Activated CD4-positive, alpha-beta memory T cell treated with anti-CD3 and anti-CD28 coated beads for 36 hours (primary cell): ENCODE measurements at regions not wholly inside any gene's neighbourhood (a gene's known extent, or its start where the extent isn't known, plus 50 kb on each side); places are given as distances from the start of the nearest gene placed in this dataset.

Source experiments
- CTCF ChIA-PET: fragments of 350-600 bp; sonication (Branson Sonifier 250); formaldehyde crosslinking; loops from one replicate; lab custom pipeline; 2021; ENCODE audit warnings: antibody characterized with exemption, inconsistent platforms; lab: Charles Lee
- POLR2A ChIA-PET: fragments of 350-600 bp; sonication (Branson Sonifier 250); formaldehyde crosslinking; loops from one replicate; lab custom pipeline; 2021; ENCODE audit warnings: antibody characterized with exemption; lab: Charles Lee
- DNase-seq: peaks from one replicate; pipeline ENCODE4 v3.0.0-alpha.2; 2020
- H3K27ac Mint-ChIP-seq: one replicate; pipeline ENCODE4 v1.8.0; 2021; ENCODE audit warnings: mixed read lengths
- H3K27me3 Mint-ChIP-seq: one replicate; pipeline ENCODE4 v1.8.0; 2021; ENCODE audit warnings: mixed read lengths
- H3K36me3 Mint-ChIP-seq: one replicate; pipeline ENCODE4 v1.8.0; 2021; ENCODE audit warnings: mixed read lengths
- H3K4me1 Mint-ChIP-seq: one replicate; pipeline ENCODE4 v1.8.0; 2021; ENCODE audit warnings: low read depth, mixed read lengths
- H3K4me3 Mint-ChIP-seq: one replicate; pipeline ENCODE4 v1.8.0; 2021; ENCODE audit warnings: mild to moderate bottlenecking, mixed read lengths
- H3K9me3 Mint-ChIP-seq: one replicate; pipeline ENCODE4 v1.8.0; 2021; ENCODE audit warnings: mixed read lengths
- intact Hi-C: fragments of 100-400 bp; cut with micrococcal nuclease; formaldehyde crosslinking; loops from one replicate; pipeline ENCODE4 v1.15.1; 2023

- CTCF ChIA-PET: no interaction called here
- no peaks in the 10 kb centered on the region for H3K27me3 Mint-ChIP-seq
- POLR2A ChIA-PET: no interaction called here
- peaks cover 5% of the 10 kb centered on the region for H3K36me3 Mint-ChIP-seq
- H3K4me3 Mint-ChIP-seq: peak overlapping the region; percentile 79
- intact Hi-C loops: loop anchor here (2.0 to 5.0 kb wide), 2 partner anchors 16 to 113 kb away; no protein-coding TSS in a partner anchor
- H3K4me1 Mint-ChIP-seq: peaks cover 24% of the 10 kb centered on the region
- DNase-seq: peak; percentile 14
- H3K27ac Mint-ChIP-seq: peak overlapping the region; percentile 84
- H3K9me3 Mint-ChIP-seq: peaks cover 12% of the 10 kb centered on the region
Observed at GRCh38 chrY:15424665-15425132, 900.4 kb downstream of the NLGN4Y start.

DNA sequence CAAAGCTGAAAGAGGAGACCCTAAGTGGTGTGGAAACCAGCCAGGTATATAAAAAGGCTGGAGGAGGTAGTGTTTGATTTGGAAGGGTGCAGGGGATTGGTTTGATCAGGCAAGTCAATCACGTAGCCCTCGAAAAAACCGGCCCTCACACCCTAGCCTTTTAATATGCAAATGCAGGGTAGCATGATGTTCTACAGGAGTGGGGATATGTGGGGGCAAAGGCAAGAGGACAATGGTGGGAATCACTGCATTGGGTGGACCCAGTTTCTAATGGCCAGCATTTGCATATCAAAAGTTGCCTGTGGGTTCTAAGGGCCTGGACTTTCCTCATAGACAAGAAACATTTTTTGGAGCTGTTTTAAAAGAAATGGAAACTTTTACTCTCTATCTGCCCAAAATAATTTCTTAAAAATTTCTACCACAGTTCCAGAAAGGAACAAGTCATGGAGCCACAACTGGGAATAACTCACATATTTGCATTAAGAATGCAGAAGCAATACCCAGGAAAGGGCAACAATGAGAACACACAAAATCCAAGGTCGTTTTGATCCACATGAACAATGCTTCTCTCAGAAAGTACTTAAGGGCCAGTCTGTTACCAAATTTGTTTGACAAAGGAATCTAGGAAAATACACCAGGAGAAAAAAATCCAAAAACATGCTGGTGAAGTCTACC, 915.8 kb downstream of the NLGN4Y start:
- H3K27ac Mint-ChIP-seq: no peak overlapping the region
- intact Hi-C loops: loop anchor here (2.0 to 5.0 kb wide), 2 partner anchors 15 to 97 kb away; no protein-coding TSS in a partner anchor
- no peaks in the 10 kb centered on the region for H3K27me3 Mint-ChIP-seq
- DNase-seq: no peak
- POLR2A ChIA-PET: no interaction called here
- CTCF ChIA-PET: interaction anchor here (0.6 kb wide), 1 partner anchor 426 kb away, joined by 3 read pairs; no protein-coding TSS in a partner anchor
- H3K4me3 Mint-ChIP-seq: no peak overlapping the region
- H3K9me3 Mint-ChIP-seq: peaks cover 13% of the 10 kb centered on the region
- H3K36me3 Mint-ChIP-seq: peaks cover 5% of the 10 kb centered on the region
- peaks cover 18% of the 10 kb centered on the region for H3K4me1 Mint-ChIP-seq

DNA sequence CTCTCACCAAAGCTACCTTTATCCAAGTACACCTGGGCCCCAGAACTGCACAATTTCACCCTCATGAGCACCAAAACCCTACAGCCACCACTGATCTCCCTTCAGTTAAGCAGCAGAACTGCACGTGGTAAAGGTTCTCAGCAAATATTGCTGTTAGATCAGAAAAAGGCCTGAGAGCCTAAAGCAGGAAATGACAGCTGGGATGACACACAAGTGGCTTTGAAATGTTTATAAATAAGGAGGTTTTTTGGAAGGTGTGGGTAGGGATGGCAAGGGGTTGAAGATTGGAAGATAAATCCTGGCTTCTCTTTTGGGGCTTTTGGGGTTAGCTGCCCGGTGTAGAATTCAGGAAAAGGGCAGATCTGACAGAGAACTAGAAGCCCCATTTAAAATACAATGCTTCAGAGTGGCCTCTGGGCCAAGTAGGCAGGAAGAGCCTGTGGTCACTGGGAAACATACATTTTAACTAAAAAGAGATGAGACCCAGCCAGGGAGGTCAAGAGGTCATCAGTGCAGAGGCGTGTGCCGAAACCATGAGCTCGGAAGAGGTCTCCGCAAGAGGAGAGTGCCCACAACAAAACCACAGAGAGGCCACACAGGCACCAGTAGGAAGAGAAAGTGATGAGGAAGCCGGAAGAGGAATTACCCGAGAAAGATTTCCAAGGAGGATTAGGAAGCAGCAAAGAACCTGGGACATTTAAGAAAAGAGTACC, 916.5 kb downstream of the NLGN4Y start:
- H3K4me1 Mint-ChIP-seq: peaks cover 18% of the 10 kb centered on the region
- H3K4me3 Mint-ChIP-seq: peak overlapping the region; percentile 23
- intact Hi-C loops: loop anchor here (2.0 to 5.0 kb wide), 2 partner anchors 16 to 96 kb away; no protein-coding TSS in a partner anchor
- H3K27me3 Mint-ChIP-seq: no peaks in the 10 kb centered on the region
- ChIA-PET POLR2A (interaction anchor here (1.1 kb wide), 1 partner anchor 95 kb away, joined by 3 read pairs; no protein-coding TSS in a partner anchor), CTCF (no interaction called here)
- DNase-seq: peak; percentile 15
- peaks cover 13% of the 10 kb centered on the region for H3K9me3 Mint-ChIP-seq
- H3K27ac Mint-ChIP-seq: peak overlapping the region; percentile 61
- peaks cover 5% of the 10 kb centered on the region for H3K36me3 Mint-ChIP-seq

- Mint-ChIP-seq H3K4me3 (no peak overlapping the region), H3K27ac (no peak overlapping the region), H3K27me3 (no peaks in the 10 kb centered on the region), H3K4me1 (peaks cover 18% of the 10 kb centered on the region), H3K9me3 (peaks cover 10% of the 10 kb centered on the region), H3K36me3 (peaks cover 5% of the 10 kb centered on the region)
- no peak for DNase-seq
- ChIA-PET CTCF (interaction anchor here (0.8 kb wide), 1 partner anchor 93 kb away, joined by 3 read pairs; no protein-coding TSS in a partner anchor), POLR2A (interaction anchor here (0.8 to 1.1 kb wide), 2 partner anchors 15 to 94 kb away, joined by 3 to 4 read pairs; no protein-coding TSS in a partner anchor)
- intact Hi-C loops: loop anchor here (1.0 to 5.0 kb wide), 3 partner anchors 15 to 95 kb away; no protein-coding TSS in a partner anchor
Observed at GRCh38 chrY:15441878-15442277, 917.5 kb downstream of the NLGN4Y start.

DNA sequence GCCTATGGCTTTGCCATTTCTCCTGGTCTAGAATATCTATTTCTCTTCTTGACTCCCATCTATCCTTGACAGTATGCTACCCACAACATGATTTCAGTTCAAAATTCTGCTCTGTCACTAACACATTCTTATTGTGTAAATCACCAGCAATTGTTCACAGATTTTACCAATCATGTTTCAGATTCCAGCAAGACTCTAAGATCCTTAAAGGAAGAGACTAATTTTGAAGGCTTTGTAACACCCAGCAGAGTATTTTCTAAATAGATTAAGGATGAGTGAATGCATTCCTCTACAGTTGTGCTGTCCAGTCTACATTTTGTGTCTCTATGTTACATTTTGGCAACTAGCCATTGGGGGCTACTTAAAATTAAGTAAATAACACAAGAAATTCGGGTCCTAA, 921.5 kb downstream of the NLGN4Y start:
- intact Hi-C loops: no loop called here
- POLR2A ChIA-PET: no interaction called here
- no peak overlapping the region for H3K4me3 Mint-ChIP-seq
- no peaks in the 10 kb centered on the region for H3K36me3 Mint-ChIP-seq
- H3K9me3 Mint-ChIP-seq: no peaks in the 10 kb centered on the region
- no peaks in the 10 kb centered on the region for H3K27me3 Mint-ChIP-seq
- no peak for DNase-seq
- CTCF ChIA-PET: no interaction called here
- H3K4me1 Mint-ChIP-seq: peaks cover 12% of the 10 kb centered on the region
- no peak overlapping the region for H3K27ac Mint-ChIP-seq

DNA sequence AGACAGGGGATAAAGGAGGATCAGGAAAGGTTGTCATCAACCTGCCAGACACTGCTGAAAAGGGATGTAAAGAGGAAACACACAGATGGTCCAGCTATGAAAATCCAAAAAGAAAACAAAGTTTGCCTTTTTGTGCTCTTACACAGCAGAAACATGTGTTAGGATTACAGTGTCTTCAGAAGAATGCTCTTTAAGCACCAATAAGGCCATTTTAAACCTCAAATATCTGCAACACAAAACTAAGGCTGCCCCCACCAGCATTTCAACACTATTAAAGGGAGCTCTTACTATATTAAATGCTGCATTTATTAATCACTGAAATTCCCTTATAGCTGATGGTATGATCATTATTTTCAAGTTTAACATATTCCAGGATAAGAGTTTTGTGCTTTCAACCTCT, 922.5 kb downstream of the NLGN4Y start:
- ChIA-PET POLR2A (no interaction called here), CTCF (no interaction called here)
- no peak for DNase-seq
- H3K36me3 Mint-ChIP-seq: no peaks in the 10 kb centered on the region
- intact Hi-C loops: no loop called here
- no peaks in the 10 kb centered on the region for H3K27me3 Mint-ChIP-seq
- H3K4me1 Mint-ChIP-seq: peaks cover 5% of the 10 kb centered on the region
- no peaks in the 10 kb centered on the region for H3K9me3 Mint-ChIP-seq
- no peak overlapping the region for H3K27ac Mint-ChIP-seq
- H3K4me3 Mint-ChIP-seq: no peak overlapping the region

DNA sequence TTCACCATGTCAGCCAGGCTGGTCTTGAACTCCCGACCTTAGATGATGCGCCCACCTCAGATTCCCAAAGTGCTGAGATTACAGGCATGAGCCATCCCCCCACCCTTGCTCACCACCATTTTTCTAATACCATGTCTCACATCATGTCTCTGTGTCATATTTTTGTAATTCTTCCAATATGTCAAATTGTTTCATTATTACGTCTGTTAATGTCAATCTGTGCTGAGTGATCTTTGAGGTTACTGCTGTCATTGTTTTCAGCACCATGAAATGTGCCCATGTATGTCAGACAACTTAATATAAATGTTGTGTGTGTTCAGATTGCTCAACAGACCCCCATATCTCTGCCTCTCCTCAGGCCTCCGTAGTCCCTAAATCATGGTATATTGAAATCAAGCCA, 923.6 kb downstream of the NLGN4Y start:
- ChIA-PET POLR2A (no interaction called here), CTCF (no interaction called here)
- DNase-seq: no peak
- Mint-ChIP-seq H3K36me3 (no peaks in the 10 kb centered on the region), H3K27ac (no peak overlapping the region), H3K4me1 (no peaks in the 10 kb centered on the region), H3K9me3 (no peaks in the 10 kb centered on the region), H3K4me3 (no peak overlapping the region), H3K27me3 (no peaks in the 10 kb centered on the region)
- intact Hi-C loops: no loop called here

DNA sequence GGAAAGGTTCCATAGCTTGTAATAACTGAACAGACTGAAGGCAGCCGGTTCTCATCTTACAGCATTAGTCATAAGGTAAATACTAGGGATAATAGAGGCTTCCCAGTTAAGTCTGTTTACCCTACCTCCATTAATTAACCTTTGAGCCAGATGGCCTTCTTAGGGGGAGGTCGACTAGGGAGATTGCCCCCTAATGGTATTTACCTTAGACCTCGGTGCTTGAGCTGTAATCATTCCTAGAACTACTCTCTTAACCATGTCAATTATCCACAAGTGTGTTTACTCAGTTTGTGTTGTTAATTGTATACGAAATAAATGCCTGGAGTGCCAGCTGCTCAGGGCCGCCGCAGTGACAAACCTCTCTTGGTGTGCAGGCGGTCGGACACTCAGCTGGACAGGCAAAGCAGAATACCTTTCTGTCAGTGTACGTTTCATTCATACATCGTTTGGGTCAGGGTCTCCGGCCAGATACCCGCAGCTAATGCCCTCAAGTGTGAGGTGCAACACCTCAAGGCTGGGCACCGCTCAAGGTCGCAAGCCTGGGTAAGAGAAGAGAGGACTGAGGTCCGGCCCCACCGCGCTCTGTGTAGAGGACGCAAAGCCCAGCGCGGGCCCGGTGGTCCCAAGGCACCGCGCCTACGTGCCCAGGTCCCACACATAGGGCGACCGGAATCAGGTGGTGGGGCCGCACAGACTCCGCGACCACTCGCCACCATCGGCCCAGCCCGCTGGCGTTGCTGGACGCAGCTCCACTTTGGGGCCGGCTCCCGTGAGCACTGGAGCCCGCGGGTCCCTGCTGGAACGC, 931.0 kb downstream of the NLGN4Y start:
- intact Hi-C loops: loop anchor here (5.0 kb wide), 2 partner anchors 82 to 1108 kb away; no protein-coding TSS in a partner anchor
- ChIA-PET POLR2A (no interaction called here), CTCF (no interaction called here)
- H3K4me1 Mint-ChIP-seq: peaks cover 12% of the 10 kb centered on the region
- no peaks in the 10 kb centered on the region for H3K9me3 Mint-ChIP-seq
- no peaks in the 10 kb centered on the region for H3K36me3 Mint-ChIP-seq
- H3K4me3 Mint-ChIP-seq: peak overlapping the region; percentile 55
- DNase-seq: no peak
- H3K27me3 Mint-ChIP-seq: no peaks in the 10 kb centered on the region
- no peak overlapping the region for H3K27ac Mint-ChIP-seq

- peak; percentile 80 for DNase-seq
- peaks cover 12% of the 10 kb centered on the region for H3K4me1 Mint-ChIP-seq
- CTCF ChIA-PET: no interaction called here
- peak overlapping the region; percentile 55 for H3K4me3 Mint-ChIP-seq
- intact Hi-C loops: loop anchor here (5.0 kb wide), 2 partner anchors 81 to 1109 kb away; no protein-coding TSS in a partner anchor
- H3K36me3 Mint-ChIP-seq: no peaks in the 10 kb centered on the region
- H3K27me3 Mint-ChIP-seq: no peaks in the 10 kb centered on the region
- no peaks in the 10 kb centered on the region for H3K9me3 Mint-ChIP-seq
- POLR2A ChIA-PET: no interaction called here
- peak overlapping the region; percentile 13 for H3K27ac Mint-ChIP-seq
Observed at GRCh38 chrY:15455980-15456469, 931.7 kb downstream of the NLGN4Y start.

GRCh38 chrY:15456491-15456890, 932.2 kb downstream of the NLGN4Y start:
- POLR2A ChIA-PET: no interaction called here
- Mint-ChIP-seq H3K27ac (no peak overlapping the region), H3K4me3 (peak overlapping the region; percentile 55), H3K36me3 (no peaks in the 10 kb centered on the region), H3K9me3 (no peaks in the 10 kb centered on the region), H3K27me3 (no peaks in the 10 kb centered on the region), H3K4me1 (peaks cover 12% of the 10 kb centered on the region)
- CTCF ChIA-PET: no interaction called here
- intact Hi-C loops: loop anchor here (5.0 kb wide), 2 partner anchors 81 to 1109 kb away; no protein-coding TSS in a partner anchor
- no peak for DNase-seq

GRCh38 chrY:15457682-15458081, 933.4 kb downstream of the NLGN4Y start:
- ChIA-PET POLR2A (interaction anchor here (0.7 kb wide), 1 partner anchor 16 kb away, joined by 4 read pairs; no protein-coding TSS in a partner anchor), CTCF (no interaction called here)
- Mint-ChIP-seq H3K4me1 (peaks cover 12% of the 10 kb centered on the region), H3K27ac (no peak overlapping the region), H3K4me3 (no peak overlapping the region), H3K36me3 (no peaks in the 10 kb centered on the region), H3K9me3 (no peaks in the 10 kb centered on the region), H3K27me3 (no peaks in the 10 kb centered on the region)
- no peak for DNase-seq
- intact Hi-C loops: loop anchor here (1.0 to 5.0 kb wide), 3 partner anchors 15 to 1110 kb away; no protein-coding TSS in a partner anchor
